ENCODE measurements at regions not wholly inside any gene's neighbourhood (a gene's known extent, or its start where the extent isn't known, plus 50 kb on each side); places are given as distances from the start of the nearest gene placed in this dataset.
"Not testable (repeated sequence)": the region's sequence is repeated elsewhere in the genome, so short reads cannot be mapped to it uniquely, and the experiment has no call there.

- no peak for TF ChIP-seq CTCF (conservative IDR thresholded peaks at IDR 0.05)
- H3K27ac ChIP-seq, result no peak overlapping the region
These were observed 124.5 kb upstream of the SYT13 start for GRCh38 chr11:45410391-45411227.

- no peak for TF ChIP-seq CTCF (conservative IDR thresholded peaks at IDR 0.05)
- no peak overlapping the region for H3K27ac ChIP-seq
These were observed 123.4 kb upstream of the SYT13 start for GRCh38 chr11:45409587-45409986.

GRCh38 chr11:45407226-45407625 lies 121.1 kb upstream of the SYT13 start:
- no peak for TF ChIP-seq CTCF (conservative IDR thresholded peaks at IDR 0.05)
- no peak overlapping the region for H3K27ac ChIP-seq

GRCh38 chr11:45405916-45406670 lies 120.0 kb upstream of the SYT13 start:
- no peak overlapping the region for H3K27ac ChIP-seq
- peak; percentile 74 for TF ChIP-seq CTCF (conservative IDR thresholded peaks at IDR 0.05)

DNA sequence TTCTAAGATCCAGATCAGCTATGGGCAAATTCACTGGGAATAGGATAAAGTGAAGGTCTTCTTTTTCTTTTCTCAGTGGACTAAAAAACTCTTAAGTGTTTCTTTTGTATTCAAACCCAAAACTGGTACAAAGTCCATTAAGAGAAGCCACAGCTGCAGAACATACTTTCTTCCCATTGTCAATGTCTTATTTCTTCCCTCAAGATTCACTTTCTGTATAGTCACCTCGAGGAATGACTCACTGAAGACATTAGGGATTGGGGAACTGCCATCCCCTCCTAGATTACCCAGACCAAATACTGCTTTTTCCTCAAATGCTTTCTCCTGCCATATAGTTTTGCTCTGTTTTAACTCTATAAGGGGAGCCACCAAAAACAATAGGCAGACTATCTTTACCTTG lies 117.4 kb upstream of the SYT13 start:
- H3K27ac ChIP-seq, result not testable (repeated sequence)

DNA sequence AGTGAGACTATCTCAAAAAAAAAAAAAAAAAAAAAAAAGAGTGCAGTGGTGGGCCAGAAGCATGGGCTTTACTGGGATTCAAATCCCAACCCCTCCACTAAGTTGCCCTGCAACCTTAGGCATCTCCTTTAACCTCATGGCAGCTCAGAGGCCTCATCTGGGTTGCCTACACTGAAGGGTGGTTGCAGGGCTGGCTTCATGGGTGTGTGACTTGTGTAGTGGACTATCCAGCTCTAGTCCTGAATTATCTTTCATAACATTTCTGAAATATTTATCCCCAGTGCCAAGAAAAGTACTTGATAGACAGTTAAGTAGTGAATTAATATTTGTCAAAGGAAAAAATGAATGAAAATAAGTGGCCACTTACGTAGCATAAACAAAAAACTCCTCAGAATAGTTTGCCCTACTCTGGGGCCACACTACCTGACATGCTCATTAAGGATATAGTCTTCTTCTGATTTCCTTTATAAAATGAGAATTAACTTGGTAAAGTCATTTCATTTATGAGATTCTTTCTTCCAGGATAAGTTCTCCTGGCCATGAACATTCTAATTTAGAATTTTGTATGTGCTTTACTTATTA lies 116.0 kb upstream of the SYT13 start:
- TF ChIP-seq CTCF (conservative IDR thresholded peaks at IDR 0.05), result no peak

DNA sequence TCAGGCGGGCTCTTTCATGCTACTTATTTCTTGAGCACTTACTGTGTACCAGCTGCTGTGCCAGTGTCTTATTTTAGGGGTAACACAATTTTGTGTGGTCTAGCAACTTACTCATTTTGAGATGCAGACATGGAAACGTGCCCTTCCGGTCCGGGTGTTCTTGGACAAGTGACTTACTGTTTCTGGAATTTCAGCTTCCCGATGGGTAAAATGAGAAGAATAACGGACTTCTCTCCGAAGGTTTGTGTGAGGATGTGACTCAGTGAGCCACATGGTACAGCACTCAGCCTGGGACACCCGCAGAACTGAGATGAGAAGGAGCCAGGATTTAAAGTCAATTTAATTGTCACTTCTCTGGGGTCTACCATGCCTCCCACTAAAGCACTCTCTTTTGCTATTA lies 114.5 kb upstream of the SYT13 start:
- TF ChIP-seq CTCF (conservative IDR thresholded peaks at IDR 0.05), result no peak
- H3K27ac ChIP-seq, result no peak overlapping the region

More for the DNA sequence above, 116.0 kb upstream of the SYT13 start:
- H3K27ac ChIP-seq, result no peak overlapping the region
